NCI-H748 (cell line): ENCODE measurements at regions not wholly inside any gene's neighbourhood (a gene's known extent, or its start where the extent isn't known, plus 50 kb on each side); places are given as distances from the start of the nearest gene placed in this dataset.
"Not testable (repeated sequence)": the region's sequence is repeated elsewhere in the genome, so short reads cannot be mapped to it uniquely, and the experiment has no call there.

ENCODE experiments used
- DNase-seq: peaks from one replicate; lab custom pipeline; 2025; ENCODE audit not compliant: unreplicated experiment; lab: John Stamatoyannopoulos, UW

DNA sequence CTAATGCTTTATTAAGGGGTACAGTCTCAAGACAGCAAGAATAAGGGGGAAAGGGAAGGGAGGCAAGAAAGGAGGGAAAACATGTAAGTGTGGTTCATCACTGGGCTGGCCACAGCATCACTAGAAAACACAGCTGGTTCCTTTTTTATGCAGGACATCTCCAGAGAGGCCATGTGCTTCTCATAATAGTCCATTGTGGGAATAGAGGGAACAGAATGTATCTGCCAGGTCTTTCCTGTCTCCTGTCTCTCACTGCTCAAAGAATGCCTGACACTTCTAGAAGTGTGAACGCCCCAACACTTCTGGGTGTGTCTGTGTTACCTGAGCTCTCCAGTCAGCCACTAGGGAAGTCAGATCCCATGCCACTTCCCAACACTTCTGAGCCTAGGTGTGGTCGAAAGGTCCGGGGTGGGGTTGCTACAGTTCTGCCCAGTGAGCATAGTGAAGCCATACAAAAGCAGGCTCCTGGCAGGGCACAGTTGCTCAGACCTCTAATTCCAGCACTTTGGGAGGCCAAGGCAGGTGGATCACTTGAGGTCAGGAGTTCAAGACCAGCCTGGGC, 255.6 kb upstream of the SLC30A5 start:
- DNase-seq: no peak

DNA sequence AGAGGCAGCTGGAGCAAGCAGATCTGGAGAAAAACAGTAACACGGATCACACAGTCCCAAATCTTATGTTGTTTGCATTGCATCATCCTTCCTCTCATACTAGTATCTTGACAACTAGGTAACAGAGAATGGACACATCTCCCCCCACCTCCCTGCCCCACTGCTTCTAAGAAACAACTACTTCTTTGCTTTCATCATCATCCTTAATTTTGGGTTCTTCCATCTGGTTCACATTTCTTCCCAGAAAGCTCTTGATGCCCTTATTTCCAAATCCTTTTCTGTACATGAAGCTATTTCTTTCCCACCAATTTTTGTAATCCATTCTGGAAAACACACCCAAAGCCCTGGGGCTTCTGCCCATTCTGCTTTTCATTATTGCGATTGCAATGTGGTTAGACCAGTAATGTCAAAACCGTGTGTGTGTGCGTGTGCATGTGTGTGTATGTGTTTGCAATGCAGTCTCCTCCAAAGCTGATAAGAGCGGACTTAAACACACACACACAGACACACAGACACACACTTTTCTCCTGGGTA, 254.7 kb upstream of the SLC30A5 start:
- DNase-seq: no peak

DNA sequence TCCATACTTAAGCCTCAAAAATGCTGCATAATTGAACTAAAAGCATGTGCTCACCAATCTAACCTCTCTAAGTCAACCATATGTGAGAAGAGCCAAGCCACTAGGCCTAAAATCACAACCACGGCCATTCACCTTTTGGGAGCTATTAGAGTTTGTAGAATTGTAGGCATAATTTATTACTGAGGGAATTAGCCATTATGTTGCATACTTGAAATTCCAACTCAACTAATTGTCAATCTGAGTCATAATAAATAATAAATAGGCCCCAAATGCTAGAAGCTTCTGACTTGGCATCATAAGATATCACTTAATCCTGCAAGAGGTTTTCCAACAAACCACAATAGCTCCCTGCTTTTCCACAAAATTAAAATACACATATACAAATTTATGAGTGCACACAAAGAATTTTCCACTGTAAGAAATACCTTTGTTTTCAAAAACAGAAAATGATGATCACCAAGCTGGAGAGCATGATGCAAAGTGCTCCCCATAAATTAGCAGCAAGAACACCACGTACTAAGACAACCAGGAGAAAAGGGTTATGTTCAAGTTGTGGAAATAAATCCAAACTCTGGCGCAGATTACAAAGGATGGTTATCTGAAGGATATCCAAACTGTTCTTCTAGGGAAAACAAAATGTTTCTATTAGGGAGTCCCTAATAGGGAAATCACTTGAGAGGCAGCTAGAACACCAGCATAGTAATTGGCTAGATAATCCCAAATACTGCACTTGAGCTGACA, 250.0 kb upstream of the SLC30A5 start:
- no peak for DNase-seq

DNA sequence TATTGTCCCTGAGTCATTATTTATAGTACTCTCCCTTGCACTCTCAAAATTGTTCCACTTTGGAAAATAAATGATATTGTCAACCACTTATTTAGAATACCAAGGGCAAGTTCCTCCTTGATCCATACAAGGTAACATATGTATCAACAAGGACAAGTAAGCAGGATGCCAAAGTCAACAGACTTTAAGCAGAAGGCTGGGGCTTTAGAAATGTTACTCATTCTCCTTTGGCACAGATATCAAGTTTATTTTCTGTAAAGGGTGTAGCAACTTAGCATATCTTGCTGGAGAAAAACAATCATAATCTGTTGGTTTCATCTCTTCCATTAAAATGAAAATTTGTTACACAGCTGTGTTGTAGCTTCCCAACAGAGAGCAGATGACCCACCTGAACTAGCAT, 248.7 kb upstream of the SLC30A5 start:
- DNase-seq: no peak

DNA sequence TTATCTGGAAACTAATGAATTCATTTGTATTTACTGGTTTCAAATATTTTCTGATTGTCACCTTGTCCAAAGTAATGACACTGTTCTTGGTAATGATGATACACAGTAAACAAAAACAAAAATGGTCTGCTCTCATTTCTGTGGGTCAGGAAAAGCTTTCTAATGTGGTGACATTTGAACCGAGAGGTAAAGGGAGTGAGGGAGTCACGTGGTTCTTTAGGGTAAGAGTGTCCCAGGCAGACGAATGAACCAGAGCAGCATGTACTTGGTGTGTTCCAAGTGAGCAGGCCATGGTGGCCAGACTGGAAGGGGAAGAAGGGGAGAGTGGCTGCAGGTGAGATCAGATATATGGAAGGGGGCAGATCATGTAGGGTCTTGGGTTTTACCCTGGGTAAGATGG, 247.0 kb upstream of the SLC30A5 start:
- no peak for DNase-seq

DNA sequence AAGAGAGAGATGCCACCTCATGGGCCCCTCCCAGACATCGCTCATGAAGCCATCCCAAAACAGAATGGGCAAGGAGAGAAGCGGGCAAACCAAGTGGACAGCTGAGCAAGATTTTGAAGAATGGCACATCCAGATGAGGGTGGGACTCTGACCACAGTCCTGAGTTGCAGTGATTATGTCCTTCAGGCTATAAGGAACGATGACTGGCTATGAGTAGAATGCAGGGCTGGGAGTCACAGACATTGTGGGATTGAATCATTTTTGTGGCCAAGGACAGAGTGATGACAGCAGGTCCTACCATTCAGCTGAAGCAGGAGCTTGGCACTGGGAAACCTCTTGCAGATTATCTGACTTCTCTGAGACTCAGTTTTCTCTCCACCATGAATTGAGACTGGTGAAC, 245.7 kb upstream of the SLC30A5 start:
- DNase-seq: no peak

DNA sequence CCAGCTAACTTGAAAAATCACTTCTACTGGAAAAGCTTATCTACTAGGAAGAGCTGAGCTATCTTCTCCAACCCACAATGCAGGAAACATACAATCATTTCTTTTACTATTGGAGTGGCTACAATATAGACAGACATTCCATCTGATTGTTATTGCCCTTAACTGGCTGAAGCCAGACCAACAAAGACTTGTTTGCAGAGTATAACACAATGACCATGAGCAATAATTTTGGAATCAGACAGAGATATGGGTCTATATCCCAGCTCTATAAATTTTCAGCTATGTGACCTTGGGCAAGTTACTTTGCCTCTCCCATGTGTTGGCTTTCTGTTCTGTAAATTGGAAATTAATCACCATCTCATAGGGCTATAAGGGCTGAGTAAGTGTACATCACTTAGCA, 244.7 kb upstream of the SLC30A5 start:
- DNase-seq: no peak

DNA sequence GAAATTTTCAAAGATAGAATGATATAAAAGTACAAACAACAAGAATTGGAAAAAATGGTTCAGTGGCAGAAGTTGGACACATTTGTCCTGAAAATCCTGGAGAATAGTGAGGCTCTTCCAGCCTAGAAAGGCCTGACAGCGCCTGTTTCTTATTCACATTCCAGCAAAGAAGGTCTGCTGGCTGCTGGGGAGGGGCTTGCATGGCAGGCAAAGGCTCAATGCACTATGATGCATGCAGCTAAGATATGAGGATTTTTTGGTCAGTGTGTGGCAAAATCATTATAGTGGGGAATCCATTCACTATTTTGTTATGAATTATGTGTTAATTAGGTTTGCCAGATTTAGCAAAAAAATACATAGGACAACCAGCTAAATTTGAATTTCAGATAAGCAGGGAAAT, 243.9 kb upstream of the SLC30A5 start:
- DNase-seq: no peak

DNA sequence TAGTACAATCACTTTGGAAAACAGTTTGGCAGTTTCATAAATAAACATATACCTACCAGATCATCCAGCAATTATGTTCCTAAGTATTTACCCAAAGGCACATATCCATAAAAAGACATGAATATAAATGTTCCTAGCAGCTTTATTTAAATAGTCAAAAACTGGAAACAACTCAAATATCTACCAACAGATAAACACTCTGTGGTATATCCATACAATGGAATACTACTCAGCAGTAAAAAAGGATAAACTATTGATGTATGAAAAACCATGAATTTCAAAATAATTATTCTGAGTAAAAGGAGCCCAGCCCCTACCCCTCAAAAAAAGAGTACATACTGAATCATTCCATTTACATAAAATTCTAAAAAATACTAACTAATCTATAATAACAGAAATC, 232.7 kb upstream of the SLC30A5 start:
- no peak for DNase-seq

DNA sequence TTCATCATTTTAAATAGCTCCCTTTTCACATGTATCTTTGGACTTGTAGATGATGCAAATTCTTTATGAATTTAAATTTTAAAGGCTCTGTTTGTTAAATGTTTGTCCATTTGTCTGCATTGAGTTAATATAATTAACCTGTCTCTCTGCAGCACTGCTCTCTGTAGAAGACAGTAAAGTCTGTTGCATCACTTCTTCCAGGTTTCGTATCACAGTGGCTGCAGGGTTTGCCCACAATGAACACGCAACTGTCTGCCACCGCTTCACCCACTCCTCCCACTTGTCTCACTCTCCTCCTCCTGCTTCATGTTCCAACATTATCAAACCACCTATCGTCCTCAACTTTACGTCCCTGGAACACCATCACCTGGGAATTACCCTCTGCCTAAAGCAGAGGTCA, 231.3 kb upstream of the SLC30A5 start:
- DNase-seq: no peak

DNA sequence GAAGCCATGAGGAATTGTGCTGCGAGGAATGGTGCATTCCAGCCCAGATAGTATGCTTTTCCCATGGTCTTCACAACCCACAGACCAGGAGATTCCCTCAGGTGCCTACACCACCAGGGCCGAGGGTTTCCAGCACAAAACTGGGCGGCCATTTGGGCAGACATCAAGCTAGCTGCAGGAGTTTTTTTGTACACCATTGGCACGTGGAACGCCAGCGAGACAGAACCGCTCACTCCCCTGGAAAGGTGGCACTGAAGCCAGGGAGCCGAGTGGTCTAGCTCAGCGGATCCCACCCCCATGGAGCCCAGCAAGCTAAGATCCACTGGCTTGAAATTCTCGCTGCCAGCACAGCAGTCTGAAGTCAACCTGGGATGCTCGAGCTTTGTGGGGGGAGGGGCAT, 228.6 kb upstream of the SLC30A5 start:
- not testable (repeated sequence) for DNase-seq

DNA sequence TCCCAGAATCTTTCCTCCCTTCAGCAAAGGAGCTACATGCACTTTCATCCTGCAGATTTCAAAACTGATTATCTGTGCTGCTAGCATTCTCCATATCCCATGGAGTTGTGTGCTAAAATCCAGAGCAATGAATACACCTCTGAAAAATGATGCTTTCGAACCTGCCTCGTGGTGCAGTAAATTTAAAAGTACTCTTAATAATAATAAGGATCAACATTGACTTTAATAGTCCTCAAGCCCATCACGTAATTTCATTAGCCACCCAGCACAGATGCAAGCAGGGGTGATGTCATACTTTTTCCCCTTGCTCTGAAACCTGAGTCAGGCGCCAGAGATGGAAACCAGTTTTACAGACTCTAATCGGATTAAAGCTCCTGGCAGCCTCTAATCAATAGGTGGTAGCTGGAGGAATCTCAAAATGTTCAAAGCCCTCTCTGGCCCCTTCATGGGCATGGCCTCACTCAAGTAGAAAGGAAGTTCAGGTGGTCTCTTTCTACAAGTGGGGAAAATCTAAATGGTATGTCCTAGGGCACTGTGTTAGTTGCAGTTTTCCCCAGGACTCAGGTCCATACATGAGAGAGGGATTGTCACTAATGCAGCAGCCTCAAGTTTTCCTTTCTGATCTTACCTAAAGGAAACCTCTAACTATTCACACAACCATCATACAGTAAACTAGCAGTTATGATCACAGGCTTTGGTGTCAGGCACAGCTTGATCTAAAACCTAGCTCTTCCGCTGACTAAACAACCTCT, 221.6 kb upstream of the SLC30A5 start:
- peak; percentile 54 for DNase-seq

DNA sequence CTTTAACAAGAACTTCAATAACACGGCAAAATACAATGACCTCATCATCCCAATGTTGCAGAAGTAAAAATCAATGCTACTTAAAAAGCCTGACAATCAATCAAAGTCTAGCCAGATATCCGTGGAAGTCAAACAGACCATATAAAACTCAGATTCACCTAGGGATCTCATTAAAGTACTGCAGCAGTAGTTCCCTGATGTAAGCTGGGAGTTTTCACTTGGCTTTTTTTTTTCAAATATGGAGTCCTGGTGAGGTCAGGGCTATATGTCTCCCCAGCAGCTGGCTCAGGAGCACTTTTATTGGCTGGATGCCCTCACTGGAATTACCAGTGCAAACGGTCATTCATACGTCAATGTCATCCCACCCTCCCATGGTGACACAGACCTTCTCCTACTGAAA, 220.6 kb upstream of the SLC30A5 start:
- DNase-seq: no peak

DNA sequence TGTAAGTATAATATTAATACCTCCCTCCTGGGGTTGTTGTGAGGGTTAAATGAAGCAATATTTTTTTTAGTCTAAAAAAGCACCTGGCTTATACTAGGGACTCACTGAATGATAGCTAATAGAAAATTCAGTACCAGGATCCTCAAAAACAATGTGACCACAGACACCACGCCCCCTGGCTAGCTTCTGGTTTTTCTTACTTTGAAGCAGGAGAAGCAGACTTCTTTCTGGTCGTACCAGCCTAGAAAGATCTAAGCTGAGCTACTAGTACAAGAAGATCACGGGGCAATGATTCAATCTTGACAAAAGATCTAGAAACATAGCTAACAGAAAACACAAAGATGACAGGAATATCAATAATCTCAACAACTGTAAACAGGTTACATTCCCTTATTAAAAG, 218.5 kb upstream of the SLC30A5 start:
- DNase-seq: no peak

DNA sequence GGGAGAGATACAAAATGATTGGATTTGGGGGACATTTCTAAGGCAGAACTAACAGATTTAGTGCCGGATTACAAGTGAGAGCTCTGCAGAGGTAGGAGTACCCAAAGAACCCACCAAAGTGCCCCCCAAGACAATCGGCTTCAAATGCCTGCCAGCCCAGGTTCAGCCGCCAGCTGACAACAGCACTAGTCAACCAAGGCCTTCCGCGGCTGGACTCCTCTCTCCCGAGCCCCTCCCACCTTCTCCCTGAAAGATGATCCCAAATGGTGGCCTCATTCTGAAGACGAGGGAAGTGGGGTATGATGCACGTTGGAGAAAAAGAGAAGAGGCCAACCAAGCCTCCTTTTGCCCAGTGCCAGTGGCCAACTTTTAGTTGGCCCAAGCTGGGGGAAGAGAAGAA, 210.4 kb upstream of the SLC30A5 start:
- no peak for DNase-seq

DNA sequence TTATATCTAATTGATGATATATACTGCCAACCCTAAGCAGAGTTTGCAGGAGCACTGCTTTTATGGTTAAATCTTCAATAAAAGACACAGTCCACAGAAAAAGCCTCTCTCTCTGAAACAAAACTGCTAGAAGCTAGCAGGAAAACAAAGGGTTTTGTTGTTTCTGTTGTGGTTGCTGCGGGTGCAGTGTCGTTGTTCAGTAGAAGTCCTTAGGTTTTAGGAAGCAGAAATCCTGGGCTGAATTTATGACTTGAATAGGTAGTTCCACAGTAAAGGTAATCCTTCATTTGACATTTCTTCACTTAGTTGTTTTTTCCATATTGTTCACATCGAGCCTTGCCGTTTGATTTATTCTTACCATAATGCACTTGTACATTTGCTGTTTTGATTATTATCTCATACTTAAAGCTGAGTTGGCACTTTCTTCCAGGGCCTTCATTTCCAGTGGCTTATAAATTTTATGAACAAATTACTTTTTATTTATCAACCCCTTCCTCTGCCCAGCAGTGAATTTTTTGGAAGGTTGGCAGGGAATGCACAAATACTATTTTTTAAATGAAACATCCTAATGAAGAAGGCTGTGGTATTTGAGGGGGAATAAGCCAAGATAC, 209.6 kb upstream of the SLC30A5 start:
- DNase-seq: no peak

DNA sequence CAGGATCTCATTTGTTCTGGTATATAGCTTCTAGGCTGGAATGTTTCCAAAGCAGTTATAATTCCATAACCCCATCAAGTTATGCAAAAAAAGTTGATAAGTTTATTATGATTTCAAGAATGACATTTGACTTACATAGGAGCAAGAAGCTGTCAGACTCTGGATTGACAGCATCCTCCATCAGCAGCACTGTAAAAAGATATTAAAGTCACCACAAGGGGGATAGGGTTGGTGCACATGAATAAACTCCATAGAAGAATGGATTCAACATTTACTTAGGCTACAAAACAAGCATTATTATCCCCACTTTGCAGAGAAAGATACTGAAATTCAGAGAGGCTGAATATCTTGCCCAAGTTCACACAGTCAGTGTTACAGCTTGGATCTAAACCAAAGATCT, 208.9 kb upstream of the SLC30A5 start:
- peak; percentile 32 for DNase-seq

DNA sequence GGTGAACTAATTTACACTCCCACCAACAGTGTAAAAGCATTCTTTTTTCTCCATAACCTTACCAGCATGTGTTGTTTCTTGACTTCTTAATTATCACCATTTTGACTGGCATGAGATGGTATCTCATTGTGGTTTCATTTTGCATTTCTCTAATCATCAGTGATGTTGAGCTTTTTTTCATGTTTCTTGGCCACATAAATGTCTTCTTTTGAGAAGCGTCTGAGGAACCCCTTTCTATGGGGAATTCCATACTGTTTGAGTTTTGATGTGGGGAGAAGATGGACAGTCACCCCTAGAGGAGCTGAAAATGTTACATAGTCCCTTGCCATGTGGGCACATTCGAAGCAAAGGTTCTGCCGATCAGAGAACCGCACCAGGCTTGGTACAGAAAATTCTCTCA, 207.0 kb upstream of the SLC30A5 start:
- DNase-seq: no peak

DNA sequence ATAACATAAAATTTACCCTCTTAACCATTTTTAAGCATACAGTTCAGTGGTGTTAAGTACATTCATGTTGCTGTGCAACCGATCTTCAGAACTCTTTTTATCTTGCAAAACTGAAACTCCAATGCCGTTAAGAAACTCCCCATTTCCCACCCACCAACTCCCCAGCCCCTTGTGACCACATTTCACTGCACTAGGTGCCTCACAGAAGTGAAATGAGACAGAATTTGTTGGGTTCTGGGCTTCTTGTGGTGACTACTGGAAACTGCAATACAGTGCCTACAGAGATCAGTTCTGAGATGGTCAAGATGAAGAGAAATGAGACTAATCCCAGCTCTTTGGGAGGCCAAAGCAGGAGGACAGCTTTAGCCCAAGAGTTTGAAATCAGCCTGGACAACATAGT, 202.1 kb upstream of the SLC30A5 start:
- no peak for DNase-seq

DNA sequence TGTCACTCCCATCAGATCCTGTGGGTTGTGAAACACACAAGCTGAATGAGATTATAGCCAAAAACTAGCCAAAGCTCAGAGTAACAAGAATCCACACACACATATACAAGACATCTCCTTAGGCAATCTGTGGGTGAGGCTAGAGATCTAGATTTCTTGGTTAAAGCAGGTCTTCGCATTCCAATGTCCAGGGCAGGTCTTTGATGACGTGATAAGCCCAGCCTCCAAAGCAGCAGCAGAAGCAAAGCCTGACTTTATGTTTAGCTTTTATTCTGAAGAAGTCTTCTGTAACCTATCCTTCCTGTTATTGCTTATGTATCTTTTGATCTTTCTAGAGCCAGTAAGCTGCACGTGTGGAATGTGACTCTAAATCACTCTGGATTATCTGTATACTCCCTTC, 199.1 kb upstream of the SLC30A5 start:
- no peak for DNase-seq

DNA sequence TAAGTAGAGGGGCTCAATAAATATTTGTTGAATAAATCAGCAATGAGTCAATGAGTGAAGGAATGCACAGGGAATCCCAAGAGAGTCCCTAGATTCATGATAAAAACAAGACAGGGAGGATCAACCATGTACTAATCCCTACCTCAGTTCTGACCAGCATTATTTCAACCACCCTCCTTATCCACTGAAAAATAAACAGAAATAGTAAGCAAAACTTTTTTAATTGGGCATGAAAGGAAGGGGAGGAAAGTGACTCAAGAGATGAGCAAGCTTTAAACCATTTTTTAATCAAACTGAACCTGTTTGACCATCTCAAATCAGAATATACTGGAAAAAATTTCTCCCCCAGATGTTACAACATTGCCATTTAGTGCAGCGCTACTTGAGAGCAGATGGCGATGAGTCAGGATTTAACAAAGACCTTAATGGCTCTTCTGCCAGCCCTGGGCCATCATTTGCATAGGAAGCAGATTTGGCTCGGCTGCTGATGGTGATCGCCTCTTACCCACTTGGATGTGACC, 194.8 kb upstream of the SLC30A5 start:
- DNase-seq: peak; percentile 53
